IPS DF 6.9 (cell line): ENCODE measurements at regions not wholly inside any gene's neighbourhood (a gene's known extent, or its start where the extent isn't known, plus 50 kb on each side); places are given as distances from the start of the nearest gene placed in this dataset.
A peak's percentile ranks its signal among the peaks of the same experiment; 100 is the strongest.
"Not testable (repeated sequence)": the region's sequence is repeated elsewhere in the genome, so short reads cannot be mapped to it uniquely, and the experiment has no call there.

Experiments
- DNase-seq: peaks from one replicate; pipeline ENCODE4 v3.0.0-alpha.2; 2013; ENCODE audit warnings: low read depth, low spot score
- H3K27ac ChIP-seq: one replicate; pipeline ENCODE4 v1.5.1; 2013; ENCODE audit warnings: low read length, control low read depth
- H3K27me3 ChIP-seq: 2 replicates; pipeline ENCODE4 v1.6.1; 2013; ENCODE audit warnings: mild to moderate bottlenecking, low read length; ENCODE audit not compliant: control insufficient read depth, insufficient read depth
- H3K36me3 ChIP-seq: 2 replicates; pipeline ENCODE4 v1.6.1; 2013; ENCODE audit warnings: low read length; ENCODE audit not compliant: control insufficient read depth, insufficient read depth
- H3K4me1 ChIP-seq: 2 replicates; pipeline ENCODE4 v1.6.1; 2013; ENCODE audit warnings: low read length; ENCODE audit not compliant: control insufficient read depth, insufficient read depth
- H3K4me3 ChIP-seq: 2 replicates; pipeline ENCODE4 v1.5.1; 2013; ENCODE audit warnings: mild to moderate bottlenecking, low read length
- H3K9me3 ChIP-seq: 2 replicates; pipeline ENCODE4 v1.6.1; 2013; ENCODE audit warnings: low read length, inconsistent platforms; ENCODE audit not compliant: control insufficient read depth, insufficient read depth
- WGBS: extraction: QIAGEN DNeasy Blood & Tissue Kit; methylation state at CpG from one replicate; pipeline ENCODE4 v1.1.7; 2013; ENCODE audit warnings: mixed read lengths, missing lambda C conversion rate; ENCODE audit not compliant: insufficient read length, insufficient coverage; 5-methylcytosine and 5-hydroxymethylcytosine counted together

DNA sequence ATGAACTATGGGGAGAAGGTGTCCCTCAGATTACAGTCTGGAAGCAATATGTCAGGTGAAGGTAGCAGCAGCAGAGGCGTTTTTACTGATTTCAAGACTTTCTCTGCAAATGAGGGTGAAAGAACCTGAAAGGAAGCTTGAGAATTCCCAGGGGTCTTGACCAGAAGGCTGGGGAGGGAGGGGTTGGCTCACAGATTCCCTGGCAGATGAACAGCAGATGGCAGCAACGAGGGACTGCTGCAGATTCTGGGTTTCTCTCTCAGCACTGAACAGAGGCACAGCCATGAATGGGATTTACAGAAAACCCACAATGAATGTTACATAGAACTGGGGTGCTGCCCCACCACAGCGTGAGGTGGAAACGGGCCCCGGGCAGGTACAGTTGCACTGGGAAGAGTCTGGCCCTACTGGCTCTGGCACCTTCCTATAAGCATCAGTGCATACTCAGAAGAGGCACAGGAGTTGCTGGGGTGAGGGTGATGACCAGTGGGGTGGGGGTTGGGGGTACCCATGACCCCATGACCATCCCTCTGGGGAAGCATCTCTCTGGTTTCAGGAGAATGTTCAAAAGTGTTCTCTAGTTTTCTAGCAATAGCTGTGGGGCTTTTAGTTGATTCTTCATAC, 317.8 kb downstream of the SH2D4B start:
- no peaks in the 10 kb centered on the region for H3K9me3 ChIP-seq
- H3K36me3 ChIP-seq = no peaks in the 10 kb centered on the region
- DNase-seq = peak; percentile 60
- no peaks in the 10 kb centered on the region for H3K27me3 ChIP-seq
- peaks cover 2% of the 10 kb centered on the region; the same call in 1 of the 2 replicates for H3K4me1 ChIP-seq
- H3K27ac ChIP-seq = no peak overlapping the region
- H3K4me3 ChIP-seq = no peak overlapping the region
- no CpG with 5 or more reads among the region's 5 CpGs for WGBS

DNA sequence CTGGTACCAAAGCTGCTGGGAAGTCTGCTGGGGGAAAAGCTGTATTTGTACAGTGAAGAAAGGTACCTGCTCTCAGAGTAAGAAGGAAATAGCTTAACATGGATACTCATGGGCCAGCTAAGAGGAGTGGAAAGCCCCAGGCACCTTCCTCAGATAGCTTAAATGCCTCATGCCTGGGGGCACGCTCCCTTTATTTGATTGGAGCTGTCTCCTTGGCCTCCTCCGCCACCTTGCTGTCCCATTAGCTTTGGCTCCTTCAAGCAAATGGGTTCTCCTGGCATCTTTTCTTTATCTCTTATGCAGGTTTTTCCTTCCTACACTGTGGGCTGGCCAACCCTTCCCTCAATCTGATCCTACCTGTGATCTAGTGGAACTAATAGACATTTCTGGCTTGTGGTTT, 318.5 kb downstream of the SH2D4B start:
- no peaks in the 10 kb centered on the region for H3K27me3 ChIP-seq
- H3K9me3 ChIP-seq = no peaks in the 10 kb centered on the region
- DNase-seq = no peak
- no peak overlapping the region for H3K4me3 ChIP-seq
- no peaks in the 10 kb centered on the region for H3K36me3 ChIP-seq
- H3K27ac ChIP-seq = no peak overlapping the region
- WGBS = no CpG with 5 or more reads among the region's 2 CpGs
- peaks cover 2% of the 10 kb centered on the region; the same call in 1 of the 2 replicates for H3K4me1 ChIP-seq

- H3K27ac ChIP-seq, H3K9me3 ChIP-seq, H3K36me3 ChIP-seq, H3K4me1 ChIP-seq, H3K27me3 ChIP-seq, H3K4me3 ChIP-seq, DNase-seq: not testable (repeated sequence)
- no CpG with 5 or more reads among the region's 22 CpGs for WGBS
Measured at GRCh38 chr10:80859279-80859678, 321.6 kb downstream of the SH2D4B start.

GRCh38 chr10:80860719-80861118, 323.0 kb downstream of the SH2D4B start:
- H3K27ac ChIP-seq = no peak overlapping the region
- no peaks in the 10 kb centered on the region for H3K27me3 ChIP-seq
- WGBS = no CpG with 5 or more reads among the region's 1 CpG
- H3K4me1 ChIP-seq = no peaks in the 10 kb centered on the region
- no peak overlapping the region for H3K4me3 ChIP-seq
- no peaks in the 10 kb centered on the region for H3K9me3 ChIP-seq
- no peaks in the 10 kb centered on the region for H3K36me3 ChIP-seq
- no peak for DNase-seq

DNA sequence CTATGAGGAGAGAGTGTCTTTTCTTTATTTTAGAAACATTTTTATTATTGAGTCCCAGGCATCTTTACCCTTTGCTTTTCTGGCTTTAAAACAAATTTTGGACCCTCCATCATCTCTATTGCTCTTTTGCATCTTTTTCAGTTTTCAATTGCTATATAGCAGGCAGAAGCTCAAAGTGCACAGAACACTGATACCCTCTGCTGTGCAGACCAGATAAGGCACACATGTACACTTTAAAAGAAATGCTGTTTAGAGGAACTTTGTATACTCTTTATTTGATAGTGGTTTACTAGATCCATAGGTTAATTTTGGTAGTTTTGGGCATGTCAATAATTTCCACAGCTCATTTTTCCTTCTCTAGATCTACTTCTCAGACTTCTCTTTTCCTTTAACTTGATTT, 324.2 kb downstream of the SH2D4B start:
- Histone ChIP-seq H3K27me3 (no peaks in the 10 kb centered on the region), H3K36me3 (no peaks in the 10 kb centered on the region), H3K4me3 (no peak overlapping the region), H3K9me3 (no peaks in the 10 kb centered on the region), H3K27ac (no peak overlapping the region), H3K4me1 (no peaks in the 10 kb centered on the region)
- DNase-seq = no peak

- H3K4me1 ChIP-seq = no peaks in the 10 kb centered on the region
- H3K27me3 ChIP-seq = no peaks in the 10 kb centered on the region
- no peak overlapping the region for H3K4me3 ChIP-seq
- WGBS = no CpG with 5 or more reads among the region's 1 CpG
- H3K27ac ChIP-seq = no peak overlapping the region
- no peaks in the 10 kb centered on the region for H3K9me3 ChIP-seq
- no peak for DNase-seq
- no peaks in the 10 kb centered on the region for H3K36me3 ChIP-seq
Measured at GRCh38 chr10:80870282-80870681, 332.6 kb downstream of the SH2D4B start.

- no peak for DNase-seq
- H3K4me1 ChIP-seq = no peaks in the 10 kb centered on the region
- H3K36me3 ChIP-seq = no peaks in the 10 kb centered on the region
- H3K4me3 ChIP-seq = no peak overlapping the region
- H3K9me3 ChIP-seq = no peaks in the 10 kb centered on the region
- H3K27ac ChIP-seq = no peak overlapping the region
- no peaks in the 10 kb centered on the region for H3K27me3 ChIP-seq
Measured at GRCh38 chr10:80871083-80871482, 333.4 kb downstream of the SH2D4B start.

- no peak for DNase-seq
Measured at GRCh38 chr10:80878330-80878729, 340.6 kb downstream of the SH2D4B start.

DNA sequence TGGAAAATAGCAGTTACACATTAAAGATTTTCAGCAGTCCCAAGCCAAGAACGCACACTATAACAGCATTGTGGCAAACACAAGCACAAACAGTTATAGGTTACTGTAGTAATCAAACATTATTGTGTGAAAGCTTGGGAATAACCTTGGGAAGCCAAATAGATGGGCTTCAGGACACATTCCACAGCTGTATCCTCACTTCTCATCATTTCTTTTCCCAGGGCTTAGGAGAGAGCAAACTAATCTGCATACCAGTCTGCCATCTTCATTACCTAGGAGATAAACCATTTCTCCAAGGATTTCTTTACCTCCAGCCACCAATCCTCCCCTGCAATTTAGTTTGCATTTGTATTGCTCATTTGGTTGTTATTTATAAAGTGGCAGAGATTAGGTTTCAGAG, 352.4 kb downstream of the SH2D4B start:
- H3K4me3 ChIP-seq = no peak overlapping the region
- no peaks in the 10 kb centered on the region for H3K36me3 ChIP-seq
- no peaks in the 10 kb centered on the region for H3K9me3 ChIP-seq
- H3K27ac ChIP-seq = no peak overlapping the region
- H3K4me1 ChIP-seq = peaks cover 4% of the 10 kb centered on the region
- H3K27me3 ChIP-seq = no peaks in the 10 kb centered on the region
- WGBS = no CpG with 5 or more reads among the region's 1 CpG
- DNase-seq = no peak

More at GRCh38 chr10:80878330-80878729, 340.6 kb downstream of the SH2D4B start:
- H3K36me3 ChIP-seq = no peaks in the 10 kb centered on the region
- no peak overlapping the region for H3K4me3 ChIP-seq
- H3K4me1 ChIP-seq = no peaks in the 10 kb centered on the region
- no CpG with 5 or more reads among the region's 1 CpG for WGBS
- no peaks in the 10 kb centered on the region for H3K27me3 ChIP-seq
- H3K9me3 ChIP-seq = no peaks in the 10 kb centered on the region
- no peak overlapping the region for H3K27ac ChIP-seq

DNA sequence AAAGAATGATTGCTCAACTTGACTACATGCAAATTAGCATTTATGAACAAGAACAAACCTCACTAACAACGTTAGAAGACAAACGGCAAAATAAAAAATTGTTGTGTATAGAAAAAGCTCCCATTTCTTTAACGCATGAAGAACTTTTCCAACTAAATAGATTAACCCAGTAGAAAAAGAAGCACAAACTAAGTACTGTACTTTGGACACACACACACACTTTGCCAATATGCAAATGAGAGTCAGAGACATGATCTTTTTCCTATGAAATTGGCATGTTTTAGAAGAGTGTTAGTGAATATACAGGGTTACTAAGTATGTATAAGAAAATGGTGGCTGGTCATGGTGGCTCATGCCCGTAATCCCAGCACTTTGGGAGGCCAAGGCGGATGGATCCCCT, 355.6 kb downstream of the SH2D4B start:
- WGBS = no CpG with 5 or more reads among the region's 5 CpGs
- no peak overlapping the region for H3K4me3 ChIP-seq
- peaks cover 7% of the 10 kb centered on the region; the same call in 1 of the 2 replicates for H3K27me3 ChIP-seq

GRCh38 chr10:80894311-80894791, 356.6 kb downstream of the SH2D4B start:
- no CpG with 5 or more reads among the region's 3 CpGs for WGBS
- H3K27me3 ChIP-seq = peaks cover 7% of the 10 kb centered on the region; the same call in 1 of the 2 replicates
- no peak for DNase-seq
- H3K4me1 ChIP-seq = peaks cover 5% of the 10 kb centered on the region
- no peak overlapping the region for H3K4me3 ChIP-seq
- H3K9me3 ChIP-seq = no peaks in the 10 kb centered on the region
- H3K36me3 ChIP-seq = no peaks in the 10 kb centered on the region
- no peak overlapping the region for H3K27ac ChIP-seq

More for the DNA sequence above, 355.6 kb downstream of the SH2D4B start:
- Histone ChIP-seq H3K36me3 (no peaks in the 10 kb centered on the region), H3K4me1 (peaks cover 5% of the 10 kb centered on the region), H3K27ac (no peak overlapping the region), H3K9me3 (no peaks in the 10 kb centered on the region)
- no peak for DNase-seq
